ENCODE measurements at regions not wholly inside any gene's neighbourhood (a gene's known extent, or its start where the extent isn't known, plus 50 kb on each side); places are given as distances from the start of the nearest gene placed in this dataset.

- H3K4me1 Mint-ChIP-seq (ENCODE audit: low read depth): no peaks in the 10 kb centered on the region
- no peaks in the 10 kb centered on the region; the same call in 1 of the 2 replicates for H3K27me3 Mint-ChIP-seq (ENCODE audit: insufficient read depth)
- H3K9me3 Mint-ChIP-seq: no peaks in the 10 kb centered on the region
- no peak for DNase-seq
- no peak for TF ChIP-seq CTCF (IDR thresholded peaks at IDR 0.05)
- H3K27ac Mint-ChIP-seq: no peak overlapping the region
- H3K36me3 Mint-ChIP-seq (ENCODE audit: low read depth): no peaks in the 10 kb centered on the region
- no peak overlapping the region for H3K4me3 Mint-ChIP-seq
These were observed 385.9 kb downstream of the BMP4 start for GRCh38 chr14:53570411-53571387.

- H3K4me1 Mint-ChIP-seq (ENCODE audit: low read depth): no peaks in the 10 kb centered on the region
- peaks cover under 1% of the 10 kb centered on the region; the same call in 1 of the 2 replicates for H3K27me3 Mint-ChIP-seq (ENCODE audit: insufficient read depth)
- no peak overlapping the region for H3K27ac Mint-ChIP-seq
- DNase-seq: no peak
- H3K36me3 Mint-ChIP-seq (ENCODE audit: low read depth): no peaks in the 10 kb centered on the region
- H3K9me3 Mint-ChIP-seq: no peaks in the 10 kb centered on the region
- H3K4me3 Mint-ChIP-seq: no peak overlapping the region
- no peak for TF ChIP-seq CTCF (IDR thresholded peaks at IDR 0.05)
These were observed 387.2 kb downstream of the BMP4 start for GRCh38 chr14:53569446-53569845.

GRCh38 chr14:53567236-53567780 lies 389.3 kb downstream of the BMP4 start:
- H3K4me1 Mint-ChIP-seq (ENCODE audit: low read depth): no peaks in the 10 kb centered on the region
- no peaks in the 10 kb centered on the region; the same call in 1 of the 2 replicates for H3K36me3 Mint-ChIP-seq (ENCODE audit: low read depth)
- no peak for DNase-seq
- H3K4me3 Mint-ChIP-seq: no peak overlapping the region
- H3K27ac Mint-ChIP-seq: no peak overlapping the region
- no peak for TF ChIP-seq CTCF (IDR thresholded peaks at IDR 0.05)
- peaks cover under 1% of the 10 kb centered on the region for H3K9me3 Mint-ChIP-seq
- peaks cover 1% of the 10 kb centered on the region; the same call in 1 of the 2 replicates for H3K27me3 Mint-ChIP-seq (ENCODE audit: insufficient read depth)

GRCh38 chr14:53564870-53565269 lies 391.8 kb downstream of the BMP4 start:
- no peaks in the 10 kb centered on the region; the same call in 1 of the 2 replicates for H3K36me3 Mint-ChIP-seq (ENCODE audit: low read depth)
- H3K4me1 Mint-ChIP-seq (ENCODE audit: low read depth): no peaks in the 10 kb centered on the region

GRCh38 chr14:53563628-53564027 lies 393.0 kb downstream of the BMP4 start:
- H3K4me1 Mint-ChIP-seq (ENCODE audit: low read depth): no peaks in the 10 kb centered on the region
- no peak for DNase-seq
- peaks cover 1% of the 10 kb centered on the region for H3K27me3 Mint-ChIP-seq (ENCODE audit: insufficient read depth)
- H3K36me3 Mint-ChIP-seq (ENCODE audit: low read depth): no peaks in the 10 kb centered on the region; the same call in 1 of the 2 replicates
- H3K4me3 Mint-ChIP-seq: no peak overlapping the region
- peaks cover 4% of the 10 kb centered on the region for H3K9me3 Mint-ChIP-seq
- no peak overlapping the region for H3K27ac Mint-ChIP-seq
- TF ChIP-seq CTCF (IDR thresholded peaks at IDR 0.05): no peak

More at GRCh38 chr14:53564870-53565269, 391.8 kb downstream of the BMP4 start:
- Mint-ChIP-seq H3K4me3 (no peak overlapping the region), H3K9me3 (peaks cover 4% of the 10 kb centered on the region), H3K27me3 (ENCODE audit: insufficient read depth) (peaks cover 1% of the 10 kb centered on the region), H3K27ac (no peak overlapping the region)
- DNase-seq: no peak
- no peak for TF ChIP-seq CTCF (IDR thresholded peaks at IDR 0.05)

Measured in HFFc6 (cell line).